Right lobe of liver (tissue), 6 donors: ENCODE measurements at regions not wholly inside any gene's neighbourhood (a gene's known extent, or its start where the extent isn't known, plus 50 kb on each side); places are given as distances from the start of the nearest gene placed in this dataset.

ENCODE experiments used
- ATAC-seq, 4 donors: fragments of 200-7000 bp; cut with Tn5 transposase; one replicate each; pipeline ENCODE4 v1.9.1; 2020; ENCODE audit warnings: mild to moderate bottlenecking in 4 of 4, moderate library complexity in 4 of 4
- DNase-seq, 3 donors: peaks; one replicate each; pipeline ENCODE4 v3.0.0-alpha.2; 2020
- H3K27ac ChIP-seq, 3 donors: fragments of 200-600 bp; one replicate each; pipeline ENCODE4 v1.8.0; 2022
- H3K27me3 ChIP-seq, 2 donors: fragments of 200-600 bp; one replicate each; pipeline ENCODE4 v1.8.0; 2022
- H3K36me3 ChIP-seq, 4 donors: fragments of 200-600 bp; sonication (generic) in 1 of 4; one replicate each; pipeline versions ENCODE4 v1.5.1 to v1.8.0; 2017 to 2022; ENCODE audit warnings: control low read depth in 1 of 4
- H3K4me1 ChIP-seq, 4 donors: fragments of 200-600 bp; sonication (generic) in 1 of 4; one replicate each; pipeline versions ENCODE4 v1.5.1 to v1.8.0; 2017 to 2022; ENCODE audit warnings: control low read depth in 1 of 4
- H3K4me3 ChIP-seq, 3 donors: fragments of 200-600 bp; one replicate each; pipeline ENCODE4 v1.8.0; 2022
- H3K9me3 ChIP-seq, 4 donors: fragments of 200-600 bp; sonication (generic) in 1 of 4; one replicate each; pipeline versions ENCODE4 v1.5.1 to v1.8.0; 2017 to 2022; ENCODE audit warnings: control low read depth in 1 of 4
- POLR2A ChIP-seq: fragments of 450-650 bp; IDR thresholded peaks from one replicate; pipeline ENCODE4 v1.6.1; 2017; ENCODE audit warnings: antibody characterized with exemption, mild to moderate bottlenecking
- WGBS: methylation state at CpG from one replicate; pipeline ENCODE4 v1.1.6; 2018; ENCODE audit warnings: low coverage, low lambda C conversion rate; ENCODE audit not compliant: insufficient coverage; ENCODE audit errors: missing lambda C conversion rate; 5-methylcytosine and 5-hydroxymethylcytosine counted together
- intact Hi-C, 2 donors: fragments of 100-400 bp; cut with DNase I; formaldehyde crosslinking; loops; one replicate each; pipeline versions ENCODE4 v1.11.2 to v1.14.1; 2022
- TF ChIP-seq, protein P1 (sequence below), 4 donors: fragments of 200-600 bp in 3 of 4; fragments of 450-650 bp in 1 of 4; IDR thresholded peaks; one replicate each; pipeline versions ENCODE4 v1.5.1 to v1.8.0; 2016 to 2022; ENCODE audit warnings: antibody characterized with exemption in 4 of 4, mild to moderate bottlenecking in 2 of 4
- donor health status: DM: no; HTN: yes; CAD: no.
- donor health status: DM: no; HTN: no; CAD: no.
- donor health status: DM: no; HTN: no; CAD: no.
- donor health status: DM: no; HTN: yes; CAD: no.
- donor health status: DM: no; HTN: yes; CAD: no.

- intact Hi-C loops = no loop called here
- H3K9me3 ChIP-seq = no peaks in the 10 kb centered on the region
- WGBS = 33% methylated on average over 1 of the region's 1 CpG
- TF ChIP-seq, protein P1, sequence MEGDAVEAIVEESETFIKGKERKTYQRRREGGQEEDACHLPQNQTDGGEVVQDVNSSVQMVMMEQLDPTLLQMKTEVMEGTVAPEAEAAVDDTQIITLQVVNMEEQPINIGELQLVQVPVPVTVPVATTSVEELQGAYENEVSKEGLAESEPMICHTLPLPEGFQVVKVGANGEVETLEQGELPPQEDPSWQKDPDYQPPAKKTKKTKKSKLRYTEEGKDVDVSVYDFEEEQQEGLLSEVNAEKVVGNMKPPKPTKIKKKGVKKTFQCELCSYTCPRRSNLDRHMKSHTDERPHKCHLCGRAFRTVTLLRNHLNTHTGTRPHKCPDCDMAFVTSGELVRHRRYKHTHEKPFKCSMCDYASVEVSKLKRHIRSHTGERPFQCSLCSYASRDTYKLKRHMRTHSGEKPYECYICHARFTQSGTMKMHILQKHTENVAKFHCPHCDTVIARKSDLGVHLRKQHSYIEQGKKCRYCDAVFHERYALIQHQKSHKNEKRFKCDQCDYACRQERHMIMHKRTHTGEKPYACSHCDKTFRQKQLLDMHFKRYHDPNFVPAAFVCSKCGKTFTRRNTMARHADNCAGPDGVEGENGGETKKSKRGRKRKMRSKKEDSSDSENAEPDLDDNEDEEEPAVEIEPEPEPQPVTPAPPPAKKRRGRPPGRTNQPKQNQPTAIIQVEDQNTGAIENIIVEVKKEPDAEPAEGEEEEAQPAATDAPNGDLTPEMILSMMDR (IDR thresholded peaks at IDR 0.05) = no peak
- TF ChIP-seq POLR2A = no peak
- no peak for ATAC-seq
- no peaks in the 10 kb centered on the region for H3K27me3 ChIP-seq
- H3K27ac ChIP-seq = no peak overlapping the region
- H3K36me3 ChIP-seq = no peaks in the 10 kb centered on the region
- H3K4me1 ChIP-seq = no peaks in the 10 kb centered on the region
- no peak overlapping the region for H3K4me3 ChIP-seq
- DNase-seq = no peak
These were observed 371.1 kb upstream of the C1orf87 start for GRCh38 chr1:60444680-60445079.

- Histone ChIP-seq H3K27me3 (no peaks in the 10 kb centered on the region), H3K36me3 (no peaks in the 10 kb centered on the region), H3K4me3 (no peak overlapping the region), H3K27ac (no peak overlapping the region), H3K4me1 (no peaks in the 10 kb centered on the region), H3K9me3 (no peaks in the 10 kb centered on the region)
- DNase-seq = no peak
- intact Hi-C loops = no loop called here
- no peak for TF ChIP-seq POLR2A
- TF ChIP-seq, protein P1 (IDR thresholded peaks at IDR 0.05) = no peak
- 85% methylated on average over 2 of the region's 2 CpGs for WGBS
- no peak for ATAC-seq
These were observed 362.6 kb upstream of the C1orf87 start for GRCh38 chr1:60436186-60436585.

DNA sequence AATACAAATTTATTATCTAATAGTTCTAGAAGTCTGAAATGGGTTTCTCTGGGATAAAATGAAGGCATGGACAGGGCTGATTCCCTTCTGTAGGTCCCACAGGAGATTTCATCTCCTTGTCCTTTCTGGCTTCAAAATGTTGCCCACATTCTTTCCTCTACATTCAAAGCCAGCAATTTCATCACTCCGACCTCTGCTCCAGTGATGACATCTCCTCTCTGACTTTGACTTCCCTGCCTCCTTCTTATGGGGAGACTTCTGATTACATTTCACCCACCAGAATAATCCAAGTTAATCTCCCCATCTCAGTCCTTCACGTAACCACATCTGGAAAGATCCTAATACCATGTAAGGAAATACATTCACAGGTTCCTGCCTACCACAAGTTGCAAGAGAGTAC, 358.0 kb upstream of the C1orf87 start:
- Histone ChIP-seq H3K27me3 (no peaks in the 10 kb centered on the region), H3K9me3 (no peaks in the 10 kb centered on the region), H3K4me1 (no peaks in the 10 kb centered on the region), H3K27ac (no peak overlapping the region), H3K36me3 (no peaks in the 10 kb centered on the region), H3K4me3 (no peak overlapping the region)
- ATAC-seq = peak in 2 of 4 donors; percentile 34 to 72
- DNase-seq = no peak
- no peak for TF ChIP-seq POLR2A
- TF ChIP-seq, protein P1 (IDR thresholded peaks at IDR 0.05) = no peak
- 63% methylated on average over 2 of the region's 2 CpGs for WGBS
- intact Hi-C loops = no loop called here

GRCh38 chr1:60430375-60430774, 356.8 kb upstream of the C1orf87 start:
- Histone ChIP-seq H3K9me3 (no peaks in the 10 kb centered on the region), H3K27ac (no peak overlapping the region), H3K27me3 (no peaks in the 10 kb centered on the region), H3K4me1 (no peaks in the 10 kb centered on the region), H3K36me3 (no peaks in the 10 kb centered on the region), H3K4me3 (no peak overlapping the region)
- TF ChIP-seq POLR2A = no peak
- TF ChIP-seq, protein P1 (IDR thresholded peaks at IDR 0.05) = no peak
- intact Hi-C loops = no loop called here
- 56% methylated on average over 2 of the region's 2 CpGs for WGBS
- DNase-seq (no peak), ATAC-seq (no peak)

GRCh38 chr1:60428127-60428526, 354.6 kb upstream of the C1orf87 start:
- Histone ChIP-seq H3K27me3 (no peaks in the 10 kb centered on the region), H3K4me1 (no peaks in the 10 kb centered on the region), H3K9me3 (no peaks in the 10 kb centered on the region), H3K36me3 (no peaks in the 10 kb centered on the region), H3K27ac (no peak overlapping the region), H3K4me3 (no peak overlapping the region)
- ATAC-seq = no peak
- WGBS = 76% methylated on average over 4 of the region's 4 CpGs
- TF ChIP-seq POLR2A = no peak
- TF ChIP-seq, protein P1 (IDR thresholded peaks at IDR 0.05) = no peak
- intact Hi-C loops = no loop called here
- DNase-seq = no peak
